ENCODE measurements at regions not wholly inside any gene's neighbourhood (a gene's known extent, or its start where the extent isn't known, plus 50 kb on each side); places are given as distances from the start of the nearest gene placed in this dataset.

DNA sequence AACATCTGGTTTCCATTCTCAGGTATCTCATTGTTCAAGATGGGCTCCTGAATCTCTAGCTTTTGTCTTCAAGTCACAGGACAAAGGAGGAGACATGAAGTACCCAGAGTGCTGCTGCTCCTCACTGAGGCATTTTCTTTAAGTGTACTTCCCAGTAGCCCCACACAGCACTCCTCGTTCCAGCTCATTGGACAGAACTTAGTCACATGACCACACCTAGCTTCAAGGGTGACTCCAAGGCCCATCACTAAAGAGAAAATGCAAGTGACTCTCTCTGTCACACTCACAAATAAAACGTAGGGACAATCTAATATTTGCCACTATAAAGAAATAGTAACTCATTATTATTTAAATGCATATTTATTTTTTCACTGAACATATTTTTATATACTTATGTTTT is 58.3 kb upstream of the NEUROD6 start:
- no peak for DNase-seq (ENCODE audit: insufficient read length, low spot score)
- TF ChIP-seq POLR2A (IDR thresholded peaks at IDR 0.05; ENCODE audit: low read depth, low read length) = no peak
- peak; percentile 64 for FAIRE-seq

DNA sequence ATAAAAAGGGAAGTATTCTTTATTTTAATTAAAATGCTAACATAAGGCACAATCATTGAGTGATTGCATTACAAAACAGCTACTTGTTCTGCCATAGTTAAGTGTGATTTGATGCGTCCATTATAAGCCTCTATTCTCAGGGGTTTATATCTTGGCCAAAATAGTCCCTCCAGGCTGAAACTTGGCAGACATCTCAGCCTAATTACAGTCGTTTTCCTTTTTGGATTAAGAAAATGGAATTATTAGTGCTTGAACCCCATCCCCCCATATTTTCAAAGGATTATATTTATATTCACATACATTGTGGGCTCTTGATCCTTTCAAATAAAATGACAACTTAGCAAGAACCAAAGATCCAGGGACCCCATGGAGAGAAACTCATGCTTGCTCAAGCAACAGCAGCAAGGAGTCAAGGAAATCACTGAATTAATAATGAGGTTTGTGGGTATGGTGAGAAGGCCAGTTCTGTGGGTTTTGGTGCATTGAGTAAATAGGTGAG is 66.7 kb upstream of the NEUROD6 start:
- TF ChIP-seq POLR2A (IDR thresholded peaks at IDR 0.05; ENCODE audit: low read depth, low read length) = no peak
- FAIRE-seq = no peak

DNA sequence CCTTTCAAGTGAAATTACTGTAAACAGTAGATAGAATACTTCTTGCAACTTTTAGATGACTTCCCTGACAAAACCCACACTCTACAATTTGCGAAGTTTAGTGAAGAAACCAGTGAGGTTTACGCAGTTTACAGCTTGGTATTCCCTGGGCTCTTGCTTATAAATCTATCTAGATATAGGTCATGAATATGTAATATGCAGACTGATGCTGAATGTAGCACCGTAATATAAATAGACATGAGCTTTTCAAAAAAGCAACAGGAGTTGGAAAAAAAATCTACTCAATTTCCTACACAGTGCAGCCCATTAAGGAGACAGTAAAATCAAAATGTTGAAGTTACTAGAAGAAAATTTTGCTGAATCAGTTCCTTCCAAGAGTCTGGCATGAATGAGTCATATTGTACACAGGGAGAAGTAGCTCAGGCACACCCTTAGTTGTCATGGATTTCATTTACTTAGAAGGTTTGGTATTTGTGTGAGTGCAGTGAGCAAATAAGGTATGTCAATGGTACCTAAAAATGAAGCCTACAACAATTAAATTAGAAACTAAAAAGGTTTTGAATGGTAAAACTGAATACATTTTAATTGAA is 67.7 kb upstream of the NEUROD6 start:
- FAIRE-seq (peak; percentile 76), DNase-seq (ENCODE audit: insufficient read length, low spot score) (peak; percentile 69)
- TF ChIP-seq POLR2A (IDR thresholded peaks at IDR 0.05; ENCODE audit: low read depth, low read length) = no peak

More for the DNA sequence above, 66.7 kb upstream of the NEUROD6 start:
- DNase-seq (ENCODE audit: insufficient read length, low spot score) = no peak

DNA sequence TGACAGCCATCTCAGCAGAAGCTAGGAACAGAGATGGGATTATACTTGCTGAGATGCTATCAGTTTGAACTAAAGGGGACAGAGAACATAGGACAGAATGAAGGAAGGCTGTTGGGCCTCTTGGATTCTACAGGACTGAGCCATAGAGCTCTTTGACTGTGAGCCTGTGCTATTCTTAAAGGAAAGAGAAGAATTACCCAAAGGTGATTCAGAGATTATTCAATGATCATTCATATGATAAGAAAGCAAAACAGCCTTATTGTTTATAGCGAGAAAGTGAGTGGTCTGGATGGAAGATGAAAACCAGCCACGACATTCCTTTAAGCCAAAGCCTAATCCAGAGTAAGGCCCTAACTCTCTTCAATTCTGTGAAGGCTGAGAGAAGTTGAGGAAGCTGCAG is 69.7 kb upstream of the NEUROD6 start:
- FAIRE-seq (no peak), DNase-seq (ENCODE audit: insufficient read length, low spot score) (no peak)
- no peak for TF ChIP-seq POLR2A (IDR thresholded peaks at IDR 0.05; ENCODE audit: low read depth, low read length)

DNA sequence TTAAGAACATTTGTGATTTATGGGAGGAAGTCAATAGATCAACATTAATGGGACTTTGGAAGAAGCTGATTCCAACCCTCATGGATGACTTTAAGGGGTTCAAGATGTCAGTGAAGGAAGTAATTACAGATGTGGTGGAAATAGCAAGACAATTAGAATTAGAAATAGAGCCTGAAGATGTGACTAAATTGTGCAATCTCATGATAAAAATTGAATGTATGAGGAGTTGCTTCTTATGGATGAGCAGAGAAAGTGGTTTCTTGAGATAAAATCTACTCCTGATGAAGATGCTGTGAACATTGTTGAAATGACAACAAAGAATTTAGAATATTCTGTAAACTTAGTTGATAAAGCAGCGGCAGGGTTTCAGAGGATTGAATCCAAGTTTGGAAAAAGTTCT is 70.9 kb upstream of the NEUROD6 start:
- TF ChIP-seq POLR2A (IDR thresholded peaks at IDR 0.05; ENCODE audit: low read depth, low read length) = no peak
- no peak for DNase-seq (ENCODE audit: insufficient read length, low spot score)
- no peak for FAIRE-seq

DNA sequence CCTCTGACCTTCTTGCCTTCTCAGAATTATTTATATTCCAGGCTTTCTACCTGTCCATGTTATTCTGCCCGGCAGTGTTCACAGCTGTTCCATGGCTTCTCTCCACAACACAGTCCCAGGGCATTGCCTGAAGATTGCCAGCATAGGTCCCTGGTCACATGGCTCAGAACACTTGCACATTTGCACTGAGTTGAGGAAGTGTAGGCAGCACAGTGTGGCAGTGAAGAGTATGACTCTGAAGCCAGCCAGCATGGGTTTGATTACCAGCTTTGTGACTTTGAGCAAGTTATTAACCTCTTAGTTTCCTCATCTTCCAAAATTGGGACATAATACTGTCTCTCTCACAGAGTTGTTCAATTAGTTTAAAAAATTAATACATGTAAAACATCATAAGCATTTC is 73.2 kb upstream of the NEUROD6 start:
- DNase-seq (ENCODE audit: insufficient read length, low spot score) = no peak
- TF ChIP-seq POLR2A (IDR thresholded peaks at IDR 0.05; ENCODE audit: low read depth, low read length) = no peak
- no peak for FAIRE-seq

DNA sequence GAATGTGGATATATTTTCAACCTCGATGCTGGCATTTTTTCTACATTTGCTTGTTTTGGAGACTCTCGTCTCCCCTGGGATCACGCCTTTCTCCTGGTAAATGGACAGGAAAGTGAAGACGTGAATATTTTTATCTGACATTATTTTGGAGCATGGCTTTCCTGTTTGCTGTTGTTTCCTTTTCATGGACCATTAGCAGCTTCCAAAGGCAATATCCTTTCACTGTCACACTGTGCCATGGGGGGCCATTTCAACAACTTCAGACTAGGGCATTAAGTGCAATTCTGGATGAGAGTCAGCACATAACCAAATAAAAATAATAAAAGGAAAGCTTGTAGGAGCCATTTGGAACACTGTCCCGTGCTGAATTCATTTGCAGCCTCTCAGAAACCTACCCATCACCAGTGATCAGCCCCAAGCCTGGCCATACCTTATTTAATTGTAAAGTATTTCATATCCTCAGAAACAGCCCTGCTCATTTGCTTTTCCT is 75.9 kb upstream of the NEUROD6 start:
- no peak for DNase-seq (ENCODE audit: insufficient read length, low spot score)
- no peak for TF ChIP-seq POLR2A (IDR thresholded peaks at IDR 0.05; ENCODE audit: low read depth, low read length)
- no peak for FAIRE-seq

DNA sequence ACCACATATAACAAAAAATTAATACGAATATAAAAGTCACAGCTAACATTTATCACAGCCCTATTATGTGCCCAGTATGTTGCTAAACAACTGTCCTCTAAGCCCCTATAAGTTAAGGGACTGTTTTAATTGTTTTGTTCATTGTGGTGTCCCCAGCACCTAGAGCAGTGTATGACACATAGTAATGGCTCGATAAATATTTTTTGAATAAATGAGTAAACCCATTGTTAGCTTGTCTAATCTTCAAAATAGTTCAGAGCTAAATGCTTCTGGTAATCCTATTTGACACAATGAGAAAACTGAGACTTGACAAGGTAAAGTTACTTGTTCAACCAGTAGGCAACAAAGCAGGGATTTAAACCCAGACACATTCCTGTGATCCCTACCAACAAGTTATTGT is 78.4 kb upstream of the NEUROD6 start:
- DNase-seq (ENCODE audit: insufficient read length, low spot score) (no peak), FAIRE-seq (no peak)
- TF ChIP-seq POLR2A (IDR thresholded peaks at IDR 0.05; ENCODE audit: low read depth, low read length) = no peak

DNA sequence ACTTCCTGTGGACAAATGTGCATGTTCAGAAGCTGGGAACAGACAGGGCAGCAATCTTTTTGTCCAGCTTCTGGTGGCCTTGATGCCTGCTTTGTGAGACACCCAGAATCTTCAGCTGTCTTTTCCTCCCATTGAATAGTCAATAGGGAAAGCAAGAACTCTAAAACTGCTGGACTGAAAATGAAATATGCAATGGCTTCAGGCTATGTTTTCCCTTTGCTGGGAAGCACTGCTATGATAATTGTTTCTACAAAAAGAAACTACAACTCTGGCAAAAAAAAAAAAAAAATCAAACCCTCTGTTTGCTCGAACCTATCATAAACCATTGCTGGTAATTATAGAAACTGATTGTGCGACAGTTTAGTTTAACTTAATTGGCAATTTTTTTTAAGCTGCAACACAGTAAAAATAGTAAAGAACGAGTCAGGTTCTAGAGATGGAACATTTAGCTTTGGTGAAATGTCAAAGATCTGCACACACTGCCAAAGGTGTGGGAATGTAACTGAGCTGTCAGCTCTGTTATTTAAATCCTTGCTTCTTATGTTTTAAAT is 79.1 kb upstream of the NEUROD6 start:
- DNase-seq (ENCODE audit: insufficient read length, low spot score) (no peak), FAIRE-seq (no peak)
- TF ChIP-seq POLR2A (IDR thresholded peaks at IDR 0.05; ENCODE audit: low read depth, low read length) = no peak

DNA sequence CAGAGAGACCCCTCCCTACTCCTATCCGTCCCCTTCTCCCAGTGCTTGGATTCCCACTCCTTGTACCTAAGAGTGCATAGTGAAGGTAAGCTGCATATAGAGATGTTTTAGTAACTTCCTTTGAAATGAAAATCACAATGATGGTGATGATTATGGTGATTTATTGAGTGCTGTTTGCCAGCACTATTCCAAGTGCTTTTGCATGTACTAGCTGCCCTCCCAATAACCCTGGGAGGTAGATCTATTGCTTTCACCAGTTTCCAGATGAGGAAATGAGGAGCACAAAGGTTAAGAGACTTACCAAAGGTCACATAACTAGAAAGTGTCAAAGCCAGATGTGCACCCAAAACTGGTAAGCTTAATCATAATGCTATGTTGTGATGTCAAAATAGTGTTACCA is 80.4 kb upstream of the NEUROD6 start:
- FAIRE-seq (no peak), DNase-seq (ENCODE audit: insufficient read length, low spot score) (no peak)
- no peak for TF ChIP-seq POLR2A (IDR thresholded peaks at IDR 0.05; ENCODE audit: low read depth, low read length)

DNA sequence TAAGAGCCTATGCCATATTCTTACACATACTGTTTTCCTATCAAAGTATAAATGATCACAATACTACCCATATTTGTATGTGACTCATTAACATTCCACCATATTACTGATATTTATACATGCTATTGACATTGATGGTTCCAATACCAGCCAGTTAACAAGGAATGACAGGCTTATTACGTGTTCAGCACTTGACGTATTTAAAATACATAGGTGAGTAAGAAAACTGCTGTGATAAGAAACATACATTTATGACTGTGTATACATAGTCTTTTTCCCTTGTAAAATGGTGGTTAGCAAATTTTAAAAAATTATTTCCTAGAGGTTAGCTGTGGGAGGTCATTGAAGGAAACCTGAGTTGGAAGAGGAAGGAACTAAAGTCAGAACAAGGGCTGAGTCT is 81.1 kb upstream of the NEUROD6 start:
- DNase-seq (ENCODE audit: insufficient read length, low spot score) = no peak
- TF ChIP-seq POLR2A (IDR thresholded peaks at IDR 0.05; ENCODE audit: low read depth, low read length) = no peak
- FAIRE-seq = no peak

DNA sequence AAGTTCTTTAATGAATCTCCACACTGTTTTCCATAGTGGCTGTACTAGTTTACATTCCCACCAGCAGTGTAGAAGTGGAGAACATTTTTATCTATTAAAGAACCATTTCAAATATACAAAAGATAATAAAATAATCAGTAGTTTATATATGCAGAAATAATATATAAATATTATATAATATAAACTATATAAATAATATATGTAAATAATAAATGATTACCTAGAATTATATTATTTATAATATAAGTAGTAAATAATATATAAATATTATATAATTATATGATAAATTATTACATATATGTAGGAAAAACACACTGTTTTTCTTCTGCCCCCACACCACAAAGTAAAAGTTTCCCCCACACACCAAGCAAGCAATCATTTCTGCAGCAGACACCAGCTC is 83.5 kb upstream of the NEUROD6 start:
- FAIRE-seq = no peak
- no peak for TF ChIP-seq POLR2A (IDR thresholded peaks at IDR 0.05; ENCODE audit: low read depth, low read length)

DNA sequence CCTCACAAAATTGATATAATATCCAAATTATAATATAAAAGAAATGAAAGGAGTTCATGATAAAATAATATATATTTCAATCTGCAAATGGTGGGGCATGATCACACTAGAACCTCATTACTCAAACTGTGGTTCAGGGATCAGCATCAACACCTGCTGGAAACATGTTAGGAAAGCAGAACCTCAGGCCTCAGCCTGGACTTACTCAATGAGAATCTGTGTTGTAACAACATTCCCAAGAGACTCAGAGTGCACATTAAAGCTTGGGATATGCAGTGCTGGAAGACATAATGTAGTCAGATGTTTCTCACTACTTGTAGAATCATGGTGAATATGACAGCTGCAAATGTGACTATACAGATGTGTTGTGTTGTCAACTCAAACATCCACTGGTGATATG is 81.7 kb upstream of the ITPRID1 start:
- TF ChIP-seq POLR2A (IDR thresholded peaks at IDR 0.05; ENCODE audit: low read depth, low read length) = no peak
- FAIRE-seq (no peak), DNase-seq (ENCODE audit: insufficient read length, low spot score) (no peak)

More for the DNA sequence above, 83.5 kb upstream of the NEUROD6 start:
- no peak for DNase-seq (ENCODE audit: insufficient read length, low spot score)

DNA sequence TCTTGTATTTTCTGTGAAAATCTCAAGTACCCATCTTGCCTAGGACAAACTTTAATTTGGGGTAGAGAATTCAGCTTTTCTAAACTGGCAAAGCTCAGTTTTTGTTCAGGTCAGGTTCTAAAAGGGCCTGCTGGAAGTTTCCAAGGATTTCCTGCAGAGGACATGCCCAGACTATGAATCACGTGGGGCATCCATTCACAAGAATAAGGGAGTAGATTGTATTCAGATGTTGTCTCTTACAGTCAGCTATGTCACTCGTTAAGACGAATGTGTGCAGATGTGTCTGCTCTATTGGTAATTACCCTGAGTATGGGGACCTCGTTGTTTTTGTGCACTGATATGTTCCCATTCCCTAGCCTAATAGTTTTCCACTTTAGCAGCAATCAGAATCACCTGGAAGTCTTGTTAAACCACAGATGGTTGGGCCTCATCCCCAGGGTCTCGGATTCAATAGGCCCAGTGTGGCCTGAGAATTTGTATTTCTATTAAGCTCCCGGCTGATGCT is 81.0 kb upstream of the ITPRID1 start:
- DNase-seq (ENCODE audit: insufficient read length, low spot score) = no peak
- TF ChIP-seq POLR2A (IDR thresholded peaks at IDR 0.05; ENCODE audit: low read depth, low read length) = no peak
- FAIRE-seq = no peak

DNA sequence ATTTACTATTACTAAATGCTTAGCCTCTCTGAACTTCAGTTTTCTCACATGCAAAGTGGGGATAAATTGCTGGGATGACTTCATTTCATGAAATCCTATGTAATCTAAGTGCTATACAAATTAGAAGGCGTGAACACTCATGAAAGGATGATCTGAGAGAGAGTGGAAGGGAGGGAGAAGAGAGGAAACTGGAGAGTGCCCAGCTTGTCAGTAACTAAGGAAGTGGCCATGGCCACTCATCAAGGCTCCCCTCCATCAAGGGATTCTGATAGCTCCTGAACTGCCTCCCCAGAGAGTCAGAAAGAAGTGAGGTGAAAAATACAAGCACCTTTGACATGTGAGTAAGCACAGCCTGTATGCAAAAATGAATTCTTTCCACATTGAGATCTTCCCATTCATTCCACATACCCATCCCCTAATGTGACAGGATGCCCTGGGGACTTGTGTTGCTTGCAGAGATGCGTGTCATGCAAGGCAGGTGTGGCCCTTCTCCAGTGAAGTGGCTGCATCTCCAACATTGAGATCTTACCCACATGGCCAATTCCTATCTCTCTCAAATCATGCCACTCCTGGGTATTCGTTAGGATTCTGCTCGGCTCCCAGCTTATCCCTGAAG is 76.5 kb upstream of the ITPRID1 start:
- FAIRE-seq = no peak
- no peak for TF ChIP-seq POLR2A (IDR thresholded peaks at IDR 0.05; ENCODE audit: low read depth, low read length)

More for the DNA sequence above, 76.5 kb upstream of the ITPRID1 start:
- no peak for DNase-seq (ENCODE audit: insufficient read length, low spot score)

All from H54 (cell line).